GM18511 (cell line): ENCODE measurements at regions not wholly inside any gene's neighbourhood (a gene's known extent, or its start where the extent isn't known, plus 50 kb on each side); places are given as distances from the start of the nearest gene placed in this dataset.

ENCODE experiments used
- ATAC-seq: cut with Tn5 transposase; IDR thresholded peaks from one replicate; pipeline ENCODE4 v1.9.1; 2021; ENCODE audit warnings: mild to moderate bottlenecking, moderate library complexity; ENCODE audit not compliant: unreplicated experiment

DNA sequence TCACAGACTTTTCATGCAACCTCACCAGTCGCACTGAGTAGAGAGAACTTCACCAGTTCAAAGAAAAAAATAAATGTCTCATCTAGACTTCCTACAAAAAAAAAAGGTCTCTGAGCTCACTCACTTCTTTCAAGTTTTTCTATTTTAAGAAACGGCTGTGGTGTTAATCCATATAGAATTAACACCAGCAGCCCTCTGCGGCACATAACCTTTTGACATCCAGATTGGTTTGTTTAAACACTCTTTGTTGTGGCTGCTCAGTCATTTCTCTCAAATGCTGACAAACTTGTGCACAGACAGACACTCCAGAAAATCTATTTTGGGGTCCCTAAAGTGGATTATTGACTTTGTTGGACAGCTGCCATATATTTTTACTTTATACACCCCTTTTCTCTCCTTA, 874.9 kb downstream of the EFNB2 start:
- no peak for ATAC-seq

DNA sequence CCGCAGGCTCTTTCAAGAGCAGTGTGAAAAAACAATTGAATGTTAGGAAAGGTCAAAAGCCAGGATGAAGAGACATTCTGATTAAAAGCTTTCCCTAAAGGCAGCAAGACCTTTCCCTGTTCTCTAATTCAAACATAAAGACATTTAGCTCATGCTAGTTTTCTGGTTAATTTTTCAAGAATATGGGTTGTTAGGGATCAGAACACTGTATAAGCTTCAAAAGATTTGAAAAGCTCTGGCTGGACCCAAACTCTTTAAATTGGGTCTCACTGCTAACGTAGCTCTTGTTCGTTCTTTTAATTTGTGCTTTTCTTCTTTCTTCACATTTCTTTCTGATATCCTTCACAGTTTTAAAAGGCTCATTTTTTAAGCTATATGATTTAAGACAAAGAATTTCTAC, 877.0 kb downstream of the EFNB2 start:
- ATAC-seq, result no peak

DNA sequence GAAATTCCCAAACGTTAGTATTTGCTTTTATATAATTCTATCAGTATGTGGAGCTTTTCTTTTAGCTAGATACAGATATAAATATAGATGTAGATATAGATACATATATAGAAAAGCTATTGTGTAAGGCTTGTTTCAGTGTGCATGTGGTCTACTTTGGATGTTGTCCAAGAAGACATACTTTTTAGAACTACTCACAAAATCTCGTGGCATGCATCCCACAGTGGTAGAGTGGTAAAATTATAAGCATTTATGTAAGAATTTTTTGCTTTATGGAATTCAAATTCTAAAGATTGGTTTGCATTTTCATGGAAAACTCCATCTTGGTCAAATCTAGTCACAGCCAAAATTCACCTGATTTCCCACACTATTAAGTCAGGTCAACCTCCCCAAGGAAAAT, 880.4 kb downstream of the EFNB2 start:
- ATAC-seq, result no peak

DNA sequence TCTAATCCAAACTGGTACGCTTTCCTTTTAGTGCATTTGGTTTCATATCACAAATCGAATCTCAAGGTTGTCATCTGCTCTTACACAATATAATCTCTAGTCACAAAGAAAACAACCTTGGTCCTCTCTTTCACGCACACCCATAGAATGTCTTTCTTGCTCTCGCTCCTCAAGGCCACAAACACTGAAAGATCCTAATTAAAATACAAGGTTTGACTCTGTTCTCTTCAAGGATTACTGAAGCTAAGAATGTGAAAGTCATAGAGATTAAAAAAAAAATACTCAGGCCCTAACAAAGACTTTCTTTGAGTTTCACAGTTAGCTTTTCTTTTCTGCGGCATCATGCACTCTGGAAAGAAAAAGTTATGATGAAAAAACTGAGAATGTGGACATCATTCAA, 891.5 kb downstream of the EFNB2 start:
- no peak for ATAC-seq

DNA sequence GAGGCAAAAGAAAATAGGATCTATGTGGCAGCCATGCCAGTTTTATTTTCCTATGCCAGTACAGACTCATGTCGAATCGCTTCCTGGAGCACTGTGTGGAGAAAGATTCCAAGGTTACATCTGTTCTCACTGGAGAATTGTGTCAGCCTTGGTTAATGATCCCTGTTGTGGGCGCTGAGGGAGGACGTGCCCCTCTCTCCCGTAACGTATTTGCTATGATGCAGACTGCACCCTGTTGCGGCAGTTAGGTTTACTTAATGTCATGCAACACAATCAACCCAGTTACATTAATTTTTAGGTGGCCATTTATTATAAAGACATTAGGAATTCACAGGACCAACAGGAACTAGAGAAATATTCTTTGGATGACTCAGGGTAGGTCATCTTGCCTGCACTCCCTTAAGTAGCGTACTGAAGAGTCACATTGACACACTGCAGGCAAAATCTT, 892.9 kb downstream of the EFNB2 start:
- no peak for ATAC-seq

DNA sequence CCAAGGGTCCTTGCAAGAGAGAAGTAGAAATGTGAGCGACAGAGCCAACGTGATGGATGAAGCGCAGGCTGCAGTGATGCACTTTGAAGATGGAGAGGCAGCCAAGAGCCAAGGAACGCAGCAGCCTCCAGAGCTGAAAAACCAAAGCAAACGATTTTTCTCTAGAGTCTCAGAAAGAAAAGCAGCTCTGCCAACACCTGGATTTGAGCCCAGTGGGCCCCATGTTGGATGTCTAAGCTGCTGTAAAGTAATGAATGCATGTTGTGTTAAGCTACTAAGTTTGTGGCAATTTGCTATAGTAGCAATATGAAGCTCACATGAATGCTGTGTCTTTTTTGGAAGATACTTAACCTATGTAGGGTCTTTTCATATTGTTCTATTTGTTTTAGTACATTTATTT, 894.3 kb downstream of the EFNB2 start:
- no peak for ATAC-seq

DNA sequence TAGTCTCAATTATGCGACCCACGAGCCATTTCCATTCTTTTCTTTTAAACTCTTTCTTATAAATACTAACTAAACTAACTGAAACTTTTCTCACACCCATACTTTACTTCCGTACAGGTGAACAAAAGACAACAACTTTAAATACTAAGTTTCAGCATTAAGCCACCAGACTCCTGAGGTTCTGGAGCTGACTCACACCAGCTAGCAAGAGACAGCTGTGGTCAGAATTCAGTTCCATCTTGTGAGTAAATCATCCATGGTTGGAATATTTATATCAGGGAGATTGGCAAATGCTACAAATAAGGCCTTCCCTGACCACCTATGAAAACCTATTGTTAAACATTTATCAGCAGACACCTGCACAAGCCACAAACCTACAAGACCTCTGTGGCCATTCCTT, 897.0 kb downstream of the EFNB2 start:
- no peak for ATAC-seq

DNA sequence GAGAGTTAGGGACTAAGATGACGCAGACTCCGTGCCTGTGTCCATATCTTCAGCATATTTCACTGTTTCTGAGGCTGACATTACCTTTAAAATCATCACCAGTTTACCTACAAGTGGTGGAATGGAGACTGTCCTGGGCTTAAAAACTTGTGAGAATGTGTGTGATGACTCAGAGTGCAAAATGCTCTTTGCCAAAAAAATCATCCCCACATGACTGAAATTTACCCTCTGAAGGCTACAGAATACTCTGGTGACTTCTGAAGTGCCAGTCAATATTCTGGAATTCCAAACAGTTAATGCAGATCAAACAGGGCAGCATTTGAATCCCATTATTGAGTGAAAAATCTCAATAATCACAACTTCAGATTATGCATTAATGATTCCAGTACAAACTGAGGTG, 901.4 kb downstream of the EFNB2 start:
- no peak for ATAC-seq

DNA sequence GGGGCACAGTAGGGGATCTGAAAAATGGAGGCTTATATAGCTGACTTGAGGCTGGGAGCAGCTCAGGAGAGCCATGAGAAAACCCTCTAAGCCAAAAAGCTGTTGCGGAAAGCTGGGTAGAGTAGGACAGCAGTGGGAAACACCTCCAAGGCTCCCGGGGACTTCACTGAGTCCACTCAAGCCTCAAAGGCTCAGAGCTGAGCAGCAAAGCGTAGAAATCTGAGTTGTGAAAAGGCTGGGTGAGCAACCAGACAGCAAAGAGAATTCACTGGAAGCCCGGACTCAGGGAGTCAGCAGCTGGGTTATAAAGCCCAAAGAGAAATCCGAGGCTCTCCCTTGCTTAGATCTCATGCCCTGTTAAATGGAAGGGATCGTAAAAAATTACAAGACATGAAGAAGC, 905.0 kb downstream of the EFNB2 start:
- no peak for ATAC-seq

DNA sequence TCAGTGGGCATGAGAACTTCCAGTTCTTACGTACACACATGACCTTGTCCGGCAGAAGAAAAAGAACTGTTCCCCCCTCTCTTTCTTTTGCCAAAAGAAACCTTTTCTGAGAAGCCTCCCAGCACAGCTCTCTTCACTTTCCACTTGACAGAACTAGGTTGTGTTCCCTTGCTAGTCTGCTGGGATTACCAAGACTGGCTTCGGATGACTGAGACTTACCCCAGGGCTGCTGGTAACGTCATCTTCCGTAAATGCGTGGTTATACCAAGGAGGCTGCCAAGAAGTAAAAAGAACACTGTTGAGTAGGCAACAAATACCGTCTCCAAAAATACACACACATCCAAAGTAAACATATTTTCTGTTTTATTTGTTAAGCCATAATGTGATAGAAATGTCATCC, 908.2 kb downstream of the EFNB2 start:
- no peak for ATAC-seq

DNA sequence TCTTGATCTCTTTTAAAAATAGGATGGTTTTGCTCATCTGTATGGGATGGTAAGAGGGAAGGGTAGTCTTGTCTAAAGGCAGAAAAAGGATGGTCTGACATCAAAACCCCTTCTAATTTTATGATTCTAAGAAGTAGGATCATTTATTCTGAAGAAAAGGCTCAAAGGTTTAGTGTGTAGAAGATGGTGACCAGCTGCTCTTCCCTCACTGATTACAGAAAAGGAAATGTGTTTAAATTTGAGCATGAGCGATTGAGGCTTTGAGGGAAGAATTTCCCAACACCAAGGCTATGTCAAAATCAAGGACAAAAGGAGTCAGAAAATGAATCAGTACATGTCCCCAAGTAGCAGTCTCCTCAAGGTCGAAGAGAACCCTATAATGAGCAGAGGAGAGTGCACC, 909.8 kb downstream of the EFNB2 start:
- no peak for ATAC-seq

DNA sequence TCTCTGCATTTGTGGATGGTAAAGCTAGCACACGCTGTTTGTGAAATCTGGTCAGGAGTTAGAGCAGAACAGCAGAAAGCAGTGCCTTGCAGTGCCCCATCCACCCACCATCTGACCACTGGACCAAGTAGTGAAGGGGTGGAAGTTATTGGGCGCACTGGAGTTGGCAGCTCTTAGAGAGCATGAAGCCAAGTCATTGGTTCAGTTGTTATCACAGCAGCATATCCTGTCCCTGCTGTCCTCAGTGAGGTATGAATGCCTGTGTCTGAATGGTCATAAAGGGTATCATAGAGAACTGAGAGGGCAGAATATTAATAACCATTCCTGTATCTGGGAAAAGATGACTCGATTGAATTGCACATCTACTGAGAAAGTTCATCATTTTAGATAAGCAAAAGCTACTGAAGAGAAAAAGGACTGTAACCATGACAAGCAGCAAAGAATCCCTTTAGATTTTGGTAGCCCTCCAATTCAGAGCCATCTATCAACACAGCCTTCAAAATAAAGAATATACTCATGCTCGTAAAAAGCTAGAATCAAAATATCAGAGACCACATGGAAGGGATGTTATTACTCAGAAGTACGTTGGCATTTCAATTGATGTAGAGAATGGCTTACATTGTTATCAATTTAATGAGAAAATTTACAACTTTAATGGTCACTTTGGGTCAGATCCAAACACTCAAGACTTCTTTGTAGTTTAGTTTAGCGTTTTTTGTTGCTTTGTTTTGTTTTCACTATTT, 919.0 kb downstream of the EFNB2 start:
- no peak for ATAC-seq

DNA sequence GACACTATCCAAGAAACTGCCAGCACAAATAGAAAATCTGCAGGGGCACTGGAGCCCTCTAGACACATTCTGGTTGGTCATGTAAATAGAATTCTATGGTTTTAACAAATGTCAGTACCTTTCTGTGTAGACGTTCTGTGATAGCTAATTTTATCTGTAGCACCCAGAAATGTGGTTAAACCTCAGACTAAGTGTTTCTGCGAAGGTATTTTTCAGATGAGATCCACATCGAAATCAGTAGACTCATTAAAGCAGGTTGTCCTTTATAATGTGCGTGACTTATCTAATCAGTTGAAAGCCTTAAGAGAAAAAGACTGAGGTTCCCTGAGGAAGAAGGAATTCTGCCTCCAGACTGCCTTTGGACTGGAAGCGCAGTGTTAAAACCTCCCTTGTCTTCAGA, 922.9 kb downstream of the EFNB2 start:
- ATAC-seq, result no peak

DNA sequence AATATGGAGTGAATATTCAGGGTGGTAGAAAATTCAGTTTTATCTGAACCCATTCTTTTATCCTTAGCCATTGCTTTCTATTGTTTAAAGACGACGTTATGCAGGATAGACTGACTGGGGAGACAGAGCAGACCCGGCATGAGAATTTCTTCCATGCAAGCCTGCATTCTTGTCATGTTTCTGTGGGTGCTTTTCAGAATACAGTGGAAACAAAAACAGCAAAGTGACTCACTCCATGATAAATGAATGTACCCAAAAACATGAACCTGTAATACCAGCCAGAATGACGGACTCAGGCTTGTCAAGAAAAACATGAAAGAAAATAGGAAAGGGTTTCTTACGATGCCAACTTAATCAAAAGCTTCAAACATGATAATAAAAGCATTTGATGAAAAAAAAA, 924.0 kb downstream of the EFNB2 start:
- no peak for ATAC-seq

DNA sequence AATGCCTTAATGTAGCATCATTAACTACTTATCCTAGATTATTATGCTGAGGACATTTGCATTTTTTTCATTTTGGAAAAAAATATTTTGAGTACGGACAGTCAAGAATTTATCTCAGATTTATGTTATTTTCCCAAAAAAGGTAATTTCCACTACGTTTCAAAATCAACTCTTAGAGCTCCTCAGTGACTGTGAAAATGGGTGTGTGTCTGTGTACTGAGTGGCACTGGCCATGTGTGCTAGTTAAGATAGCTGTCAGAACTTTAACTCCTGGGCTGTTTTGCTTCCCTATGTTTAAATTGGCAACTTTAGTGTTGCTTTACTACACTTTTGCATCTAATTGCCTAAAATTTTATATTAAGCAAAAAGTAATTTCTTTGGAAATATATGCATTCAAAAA, 927.4 kb downstream of the EFNB2 start:
- ATAC-seq, result no peak

DNA sequence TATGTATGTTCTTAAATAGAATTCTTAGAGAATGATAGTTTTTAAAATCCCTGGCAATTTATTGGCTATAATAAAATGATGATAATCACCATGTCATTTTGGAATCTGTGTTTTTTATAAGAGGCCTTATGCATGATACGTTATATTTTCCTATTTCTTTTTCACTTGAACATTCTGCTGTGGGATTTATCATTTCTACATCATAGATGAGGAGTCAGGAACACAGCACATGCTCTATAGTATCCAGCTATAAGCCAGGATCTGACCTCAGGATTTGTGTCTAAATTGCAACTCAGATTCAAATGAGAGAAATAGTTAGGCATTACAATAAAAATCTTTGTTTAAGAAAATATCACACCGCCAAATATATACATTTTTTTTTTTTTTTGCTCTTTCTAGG, 928.0 kb downstream of the EFNB2 start:
- ATAC-seq, result no peak

DNA sequence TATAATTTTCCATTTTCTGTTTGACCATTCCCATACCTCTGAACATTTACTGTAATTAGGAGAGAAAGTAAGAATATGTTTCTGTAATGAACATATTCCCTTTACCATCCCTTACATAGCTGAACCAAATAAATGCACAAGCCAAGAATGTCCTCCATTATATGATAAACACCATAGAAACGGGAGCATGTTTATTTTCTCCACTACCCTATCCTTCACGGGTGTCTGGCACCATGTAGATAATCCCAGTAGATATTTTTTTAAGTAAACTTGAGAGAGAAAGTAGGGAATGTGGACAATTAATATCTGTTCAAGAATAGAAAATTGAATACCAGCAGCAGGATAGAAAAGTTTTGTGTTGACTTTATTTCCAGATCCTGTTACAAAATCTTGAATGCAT, 928.4 kb downstream of the EFNB2 start:
- ATAC-seq, result no peak

DNA sequence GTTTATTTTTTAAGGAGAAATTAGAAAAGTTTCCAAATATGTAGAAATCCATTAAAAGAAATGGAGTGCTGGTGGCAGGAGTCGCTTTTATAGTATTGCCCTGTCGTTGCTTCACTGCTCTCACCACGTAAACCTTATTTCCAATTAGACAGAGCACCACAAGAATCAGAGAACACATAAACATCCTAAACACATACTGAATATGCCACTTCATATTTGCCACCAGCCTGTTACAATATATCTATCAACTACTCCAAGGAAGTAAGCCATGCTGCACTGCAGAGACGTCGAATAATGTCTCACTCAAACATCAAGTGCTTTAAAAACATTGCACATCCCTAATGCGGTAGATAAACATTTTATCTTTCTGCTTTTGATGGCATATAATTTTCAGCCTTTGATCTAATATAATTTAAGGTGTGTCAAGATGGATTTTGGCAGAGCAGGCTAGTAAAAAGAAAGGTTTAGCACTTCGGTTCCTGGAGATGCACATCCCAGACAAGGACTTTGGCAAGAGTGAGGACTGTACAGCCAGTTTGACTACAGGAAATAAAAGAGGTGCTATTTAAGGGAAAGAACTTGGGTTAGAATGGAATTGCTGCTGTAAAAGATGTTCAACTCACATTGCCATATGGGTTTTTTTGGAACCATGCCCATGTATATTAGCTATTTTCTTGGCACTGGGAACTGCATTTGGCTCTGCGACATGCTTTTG, 932.3 kb downstream of the EFNB2 start:
- no peak for ATAC-seq

DNA sequence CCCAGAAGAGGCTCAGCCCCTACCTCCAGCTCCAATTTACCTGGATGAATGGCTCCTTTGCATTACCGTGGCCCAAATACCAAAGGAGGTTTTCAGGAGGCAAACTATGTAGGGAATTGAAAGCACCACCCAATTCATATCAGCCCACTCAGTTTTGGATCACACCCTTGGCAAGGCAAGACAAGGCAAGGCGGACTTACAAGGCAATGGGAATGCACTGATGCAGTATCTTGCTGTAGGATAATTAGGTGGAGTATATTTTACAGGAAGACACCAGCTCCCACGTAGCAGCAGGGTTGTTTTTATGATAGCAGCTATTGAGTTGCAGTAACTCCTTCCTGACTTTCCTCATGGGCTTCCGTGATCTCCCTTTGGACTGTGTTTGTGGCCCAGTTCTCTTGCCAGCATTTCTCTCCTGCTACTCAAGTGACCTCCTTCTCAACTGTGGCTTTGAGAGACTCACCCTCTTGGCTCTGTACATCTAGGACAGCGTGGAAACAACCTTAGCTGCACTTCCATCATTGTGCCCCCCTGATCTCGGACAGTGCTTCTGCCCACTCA, 935.9 kb downstream of the EFNB2 start:
- no peak for ATAC-seq

DNA sequence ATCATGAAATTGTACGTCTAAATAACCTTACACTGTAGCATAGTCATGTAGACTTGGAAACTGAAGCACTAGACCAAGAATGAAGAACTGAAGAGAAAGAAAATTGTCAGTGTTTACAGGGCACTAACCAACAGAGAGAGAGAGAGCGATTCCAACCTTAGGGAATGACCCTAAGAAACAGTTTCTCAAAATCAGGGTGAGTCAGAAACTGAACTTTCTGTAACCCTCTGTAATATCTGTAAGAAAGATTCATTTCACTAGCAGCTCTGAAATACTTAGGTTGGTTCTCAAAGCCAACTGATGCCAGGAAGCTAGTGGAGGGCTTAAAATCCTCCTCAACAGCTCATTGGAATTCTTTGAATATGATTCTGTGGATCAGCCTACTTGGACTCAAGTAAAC, 936.9 kb downstream of the EFNB2 start:
- no peak for ATAC-seq

DNA sequence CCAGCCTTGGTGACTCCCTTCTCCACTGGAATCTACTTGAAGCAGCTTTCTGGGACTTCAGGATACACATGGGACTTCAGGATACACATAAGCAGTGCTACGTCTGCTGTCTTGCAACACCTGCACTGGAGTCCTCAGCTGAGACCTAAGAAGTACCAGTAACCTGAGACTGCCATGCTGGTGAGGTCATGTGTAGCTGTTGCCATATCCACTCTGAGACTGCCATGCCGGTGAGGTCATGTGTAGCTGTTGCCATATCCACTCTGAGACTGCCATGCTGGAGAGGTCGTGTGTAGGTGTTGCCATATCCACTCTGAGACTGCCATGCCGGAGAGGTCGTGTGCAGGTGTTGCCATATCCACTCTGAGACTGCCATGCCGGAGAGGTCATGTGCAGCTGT, 937.9 kb downstream of the EFNB2 start:
- ATAC-seq, result no peak

DNA sequence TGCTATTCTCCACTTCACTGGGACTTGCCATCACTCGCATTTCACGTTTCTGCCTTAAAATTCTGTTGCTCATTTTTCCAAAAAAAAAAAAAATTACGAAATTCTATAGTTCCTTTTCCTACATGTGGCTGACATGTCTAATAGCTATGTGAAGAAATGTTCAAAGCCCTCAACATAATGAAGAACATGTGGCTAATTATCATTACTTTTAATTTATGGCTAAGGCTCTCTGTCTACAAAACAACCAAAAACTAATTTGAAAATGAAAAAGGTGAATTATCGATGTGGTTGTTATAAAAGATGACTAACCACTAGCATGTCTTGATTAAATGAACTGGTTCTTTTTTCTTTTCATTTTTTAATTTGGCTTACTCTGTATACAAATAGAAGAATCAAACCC, 940.0 kb downstream of the EFNB2 start:
- no peak for ATAC-seq
